ENCODE measurements at regions not wholly inside any gene's neighbourhood (a gene's known extent, or its start where the extent isn't known, plus 50 kb on each side); places are given as distances from the start of the nearest gene placed in this dataset.

GRCh38 chr15:39132070-39132469 is 448.8 kb upstream of the THBS1 start:
- H3K4me3 ChIP-seq (ENCODE audit: low read depth, low read length) = no peak overlapping the region
- no peak for DNase-seq (ENCODE audit: low read depth, low spot score)
- in situ Hi-C loops (cut with HindIII; ENCODE audit: low sequenced_read_pairs) = no loop called here
- TF ChIP-seq, protein P1, sequence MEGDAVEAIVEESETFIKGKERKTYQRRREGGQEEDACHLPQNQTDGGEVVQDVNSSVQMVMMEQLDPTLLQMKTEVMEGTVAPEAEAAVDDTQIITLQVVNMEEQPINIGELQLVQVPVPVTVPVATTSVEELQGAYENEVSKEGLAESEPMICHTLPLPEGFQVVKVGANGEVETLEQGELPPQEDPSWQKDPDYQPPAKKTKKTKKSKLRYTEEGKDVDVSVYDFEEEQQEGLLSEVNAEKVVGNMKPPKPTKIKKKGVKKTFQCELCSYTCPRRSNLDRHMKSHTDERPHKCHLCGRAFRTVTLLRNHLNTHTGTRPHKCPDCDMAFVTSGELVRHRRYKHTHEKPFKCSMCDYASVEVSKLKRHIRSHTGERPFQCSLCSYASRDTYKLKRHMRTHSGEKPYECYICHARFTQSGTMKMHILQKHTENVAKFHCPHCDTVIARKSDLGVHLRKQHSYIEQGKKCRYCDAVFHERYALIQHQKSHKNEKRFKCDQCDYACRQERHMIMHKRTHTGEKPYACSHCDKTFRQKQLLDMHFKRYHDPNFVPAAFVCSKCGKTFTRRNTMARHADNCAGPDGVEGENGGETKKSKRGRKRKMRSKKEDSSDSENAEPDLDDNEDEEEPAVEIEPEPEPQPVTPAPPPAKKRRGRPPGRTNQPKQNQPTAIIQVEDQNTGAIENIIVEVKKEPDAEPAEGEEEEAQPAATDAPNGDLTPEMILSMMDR (IDR thresholded peaks at IDR 0.05; ENCODE audit: low read depth, low read length) = no peak

- in situ Hi-C loops (cut with HindIII; ENCODE audit: low sequenced_read_pairs) = no loop called here
- TF ChIP-seq, protein P1 (IDR thresholded peaks at IDR 0.05; ENCODE audit: low read depth, low read length) = no peak
- H3K4me3 ChIP-seq (ENCODE audit: low read depth, low read length) = no peak overlapping the region
- DNase-seq (ENCODE audit: low read depth, low spot score) = peak; percentile 73
These were observed 447.8 kb upstream of the THBS1 start for GRCh38 chr15:39132954-39133600.

GRCh38 chr15:39134282-39134681 is 446.6 kb upstream of the THBS1 start:
- H3K4me3 ChIP-seq (ENCODE audit: low read depth, low read length) = no peak overlapping the region
- no peak for DNase-seq (ENCODE audit: low read depth, low spot score)
- in situ Hi-C loops (cut with HindIII; ENCODE audit: low sequenced_read_pairs) = no loop called here
- TF ChIP-seq, protein P1 (IDR thresholded peaks at IDR 0.05; ENCODE audit: low read depth, low read length) = no peak

- no peak overlapping the region for H3K4me3 ChIP-seq (ENCODE audit: low read depth, low read length)
- peak; percentile 89 for DNase-seq (ENCODE audit: low read depth, low spot score)
- in situ Hi-C loops (cut with HindIII; ENCODE audit: low sequenced_read_pairs) = no loop called here
- TF ChIP-seq, protein P1 (IDR thresholded peaks at IDR 0.05; ENCODE audit: low read depth, low read length) = no peak
These were observed 444.9 kb upstream of the THBS1 start for GRCh38 chr15:39135989-39136388.

DNA sequence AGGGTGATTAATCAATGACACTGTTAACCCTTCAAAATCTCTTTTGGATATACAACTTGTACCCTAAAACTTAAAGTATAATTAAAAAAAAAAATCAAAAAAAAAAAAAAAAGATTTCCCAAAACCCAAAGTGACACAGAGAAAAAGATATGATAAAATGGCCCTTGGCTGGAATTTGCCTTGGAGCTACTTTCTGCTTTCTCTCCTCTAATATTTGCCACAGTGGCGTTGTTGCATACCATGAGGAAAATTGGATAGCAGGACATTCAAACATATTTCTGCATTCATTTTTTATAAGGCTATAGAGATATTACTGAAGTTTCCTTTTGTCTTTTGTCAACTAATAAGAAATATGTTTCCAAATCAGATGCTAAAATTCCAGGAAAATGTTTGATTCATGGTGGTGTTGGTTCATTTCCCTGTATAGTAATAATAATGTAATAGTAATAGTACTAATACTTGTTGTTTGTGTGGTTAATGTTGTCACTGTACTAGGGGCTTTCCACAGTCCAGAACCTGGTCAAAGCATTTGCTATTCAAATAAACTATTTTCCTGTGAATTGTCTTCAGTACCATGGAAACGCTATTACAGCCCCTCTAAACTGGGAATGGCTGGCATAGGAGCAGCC is 441.3 kb upstream of the THBS1 start:
- DNase-seq (ENCODE audit: low read depth, low spot score) = no peak
- in situ Hi-C loops (cut with HindIII; ENCODE audit: low sequenced_read_pairs) = no loop called here
- H3K4me3 ChIP-seq (ENCODE audit: low read depth, low read length) = no peak overlapping the region
- TF ChIP-seq, protein P1 (IDR thresholded peaks at IDR 0.05; ENCODE audit: low read depth, low read length) = no peak

GRCh38 chr15:39140060-39140604 is 440.7 kb upstream of the THBS1 start:
- DNase-seq (ENCODE audit: low read depth, low spot score) = peak; percentile 93
- no peak overlapping the region for H3K4me3 ChIP-seq (ENCODE audit: low read depth, low read length)
- in situ Hi-C loops (cut with HindIII; ENCODE audit: low sequenced_read_pairs) = no loop called here
- TF ChIP-seq, protein P1 (IDR thresholded peaks at IDR 0.05; ENCODE audit: low read depth, low read length) = no peak

All from astrocyte of the spinal cord (primary cell).